ENCODE measurements at regions not wholly inside any gene's neighbourhood (a gene's known extent, or its start where the extent isn't known, plus 50 kb on each side); places are given as distances from the start of the nearest gene placed in this dataset.

- no peak for TF ChIP-seq ZNF660 (CRISPR knock-in tag; IDR thresholded peaks at IDR 0.05; ENCODE audit: borderline replicate concordance, low read depth)
- no peak for TF ChIP-seq ZBTB40 (IDR thresholded peaks at IDR 0.05)
- no peak for TF ChIP-seq ZBTB40 (CRISPR knock-in tag; IDR thresholded peaks at IDR 0.05)
- no peak for TF ChIP-seq RFX5 (IDR thresholded peaks at IDR 0.05; ENCODE audit: low read depth, low read length)
- no peak for TF ChIP-seq CTCF (CRISPR knock-in tag; IDR thresholded peaks at IDR 0.05)
Observed at GRCh38 chrX:34813618-34814017, 129.0 kb upstream of the FAM47B start.

Measured in HepG2 (cell line).